ENCODE measurements at regions not wholly inside any gene's neighbourhood (a gene's known extent, or its start where the extent isn't known, plus 50 kb on each side); places are given as distances from the start of the nearest gene placed in this dataset.

DNA sequence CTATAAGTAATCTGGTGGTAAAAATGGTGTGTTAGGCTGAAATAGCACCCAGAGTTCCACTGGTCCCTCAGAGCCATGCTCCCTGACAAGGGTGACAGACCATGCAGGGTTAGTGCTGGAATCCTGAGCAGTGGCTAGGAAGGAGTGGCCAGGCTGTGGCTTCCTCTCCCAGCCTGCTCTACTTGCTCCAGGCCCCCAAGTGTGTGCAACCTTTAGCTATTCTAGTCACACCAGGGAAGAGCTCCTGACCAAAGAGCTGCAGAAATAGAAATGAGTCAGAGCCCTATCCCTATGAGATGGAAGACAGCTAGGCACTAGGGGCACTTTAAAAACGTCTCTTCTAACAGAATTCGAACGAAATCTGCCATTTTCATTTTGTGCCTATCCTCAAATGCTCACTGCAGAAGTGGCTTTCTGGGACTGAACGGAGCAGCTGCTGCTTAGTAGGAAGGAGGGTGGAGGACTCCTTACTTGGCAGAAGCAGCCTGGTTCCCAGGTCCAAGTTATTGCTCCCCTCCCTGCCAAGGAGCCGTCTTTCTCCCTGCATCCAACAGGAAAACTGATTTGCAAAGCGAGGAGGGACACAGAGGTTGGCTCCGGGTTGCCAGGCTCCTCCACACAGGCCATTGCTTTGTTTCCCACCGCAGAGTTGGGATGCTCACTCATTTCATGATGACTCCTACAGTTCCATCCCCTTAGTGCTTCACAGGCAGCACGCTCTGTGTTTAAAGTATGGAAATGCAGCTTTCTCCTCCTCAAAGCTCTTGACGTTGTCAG lies 754.5 kb downstream of the C6orf118 start:
- H3K9me3 Mint-ChIP-seq = peaks cover 33% of the 10 kb centered on the region

DNA sequence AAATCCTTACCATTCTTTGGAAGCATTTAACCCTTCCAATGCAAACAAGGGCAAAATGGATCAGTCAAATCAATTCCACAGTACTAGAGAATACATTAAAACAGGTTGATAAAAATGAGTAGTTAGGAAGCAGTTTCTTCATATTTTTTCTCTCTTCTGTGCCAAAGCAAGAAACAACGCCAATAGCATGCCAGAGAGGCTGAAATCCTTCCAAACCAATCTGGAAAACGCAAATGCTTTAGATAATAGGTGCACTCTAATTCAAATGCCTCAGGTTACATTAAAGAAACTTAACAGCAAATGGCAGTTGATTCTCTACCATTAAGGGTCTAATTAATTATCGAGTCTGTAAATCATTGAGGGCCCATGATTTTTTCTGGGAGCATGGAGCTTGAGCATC lies 755.2 kb downstream of the C6orf118 start:
- Mint-ChIP-seq H3K4me3 (ENCODE audit: low read depth) (no peak overlapping the region), H3K27me3 (ENCODE audit: low read depth) (no peaks in the 10 kb centered on the region), H3K4me1 (ENCODE audit: low read depth) (no peaks in the 10 kb centered on the region), H3K27ac (no peak overlapping the region), H3K9me3 (peaks cover 33% of the 10 kb centered on the region), H3K36me3 (ENCODE audit: low read depth) (no peaks in the 10 kb centered on the region)
- intact Hi-C loops (cut with micrococcal nuclease) = no loop called here
- DNase-seq (ENCODE audit: low spot score) = no peak

More for the DNA sequence above, 754.5 kb downstream of the C6orf118 start:
- intact Hi-C loops (cut with micrococcal nuclease) = no loop called here
- H3K36me3 Mint-ChIP-seq (ENCODE audit: low read depth) = no peaks in the 10 kb centered on the region
- no peak overlapping the region for H3K4me3 Mint-ChIP-seq (ENCODE audit: low read depth)
- H3K27ac Mint-ChIP-seq = no peak overlapping the region
- H3K4me1 Mint-ChIP-seq (ENCODE audit: low read depth) = no peaks in the 10 kb centered on the region
- DNase-seq (ENCODE audit: low spot score) = no peak
- no peaks in the 10 kb centered on the region for H3K27me3 Mint-ChIP-seq (ENCODE audit: low read depth)

DNA sequence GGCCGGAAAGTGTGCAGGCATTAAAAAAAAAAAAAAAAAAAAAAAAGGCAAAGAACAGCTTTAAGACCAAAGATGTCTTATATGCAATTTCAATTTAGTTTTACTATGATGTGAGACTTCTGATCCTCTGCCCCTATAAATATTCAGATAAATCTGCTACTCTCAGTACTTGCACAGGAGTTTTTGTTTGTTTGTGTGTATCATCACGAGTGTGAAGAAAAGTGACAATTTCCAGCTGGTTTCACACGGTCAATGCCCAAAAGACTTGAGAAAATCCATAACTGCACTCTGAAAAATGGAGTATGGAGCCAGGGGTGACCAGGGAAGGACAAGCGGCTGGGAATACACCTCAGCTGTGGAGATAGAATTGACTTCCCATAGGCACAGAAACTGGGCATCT lies 757.7 kb downstream of the C6orf118 start:
- Mint-ChIP-seq H3K4me3 (ENCODE audit: low read depth) (no peak overlapping the region), H3K9me3 (peaks cover 33% of the 10 kb centered on the region), H3K36me3 (ENCODE audit: low read depth) (no peaks in the 10 kb centered on the region), H3K27ac (no peak overlapping the region), H3K4me1 (ENCODE audit: low read depth) (no peaks in the 10 kb centered on the region), H3K27me3 (ENCODE audit: low read depth) (no peaks in the 10 kb centered on the region)
- intact Hi-C loops (cut with micrococcal nuclease) = no loop called here
- DNase-seq (ENCODE audit: low spot score) = no peak

DNA sequence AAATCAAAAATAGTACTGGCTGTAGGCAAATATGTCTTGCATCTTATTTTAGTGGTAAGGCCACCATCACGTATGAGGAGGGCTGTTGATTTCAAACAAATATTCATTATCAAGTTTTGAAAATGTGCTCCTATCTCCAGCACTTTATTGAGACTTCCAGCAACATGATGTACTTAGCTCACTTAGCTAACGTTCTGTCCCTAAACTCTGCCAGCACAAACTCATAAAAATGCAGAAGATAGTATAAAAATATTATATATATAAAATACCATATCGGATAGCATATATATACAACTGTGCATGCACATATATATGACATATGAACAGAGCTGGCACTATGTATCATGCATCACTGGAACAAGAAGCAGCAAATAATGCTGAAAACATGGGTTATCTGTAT lies 762.3 kb downstream of the C6orf118 start:
- Mint-ChIP-seq H3K27ac (no peak overlapping the region), H3K4me1 (ENCODE audit: low read depth) (no peaks in the 10 kb centered on the region)
- intact Hi-C loops (cut with micrococcal nuclease) = no loop called here

DNA sequence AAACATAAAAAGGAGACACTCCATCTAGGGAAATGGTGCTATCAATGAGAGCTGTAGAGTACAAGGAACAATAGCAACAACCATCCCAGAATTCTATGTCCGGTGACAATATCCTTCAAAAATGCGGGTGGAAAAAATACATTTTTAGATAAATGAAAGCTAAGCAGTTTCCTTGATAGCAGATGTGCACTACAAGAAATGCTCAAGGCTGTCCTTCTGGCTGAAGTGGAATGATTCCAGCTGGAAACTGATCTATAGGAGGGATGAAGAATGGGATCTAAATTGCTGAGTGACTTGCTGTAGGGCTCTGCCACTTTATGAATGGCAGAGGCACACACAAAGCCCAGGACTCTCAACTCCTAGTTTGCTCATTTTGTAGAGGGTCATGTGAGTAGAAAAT lies 763.1 kb downstream of the C6orf118 start:
- no peaks in the 10 kb centered on the region for H3K4me1 Mint-ChIP-seq (ENCODE audit: low read depth)
- H3K9me3 Mint-ChIP-seq = peaks cover 22% of the 10 kb centered on the region

More for the DNA sequence above, 762.3 kb downstream of the C6orf118 start:
- Mint-ChIP-seq H3K27me3 (ENCODE audit: low read depth) (no peaks in the 10 kb centered on the region), H3K36me3 (ENCODE audit: low read depth) (no peaks in the 10 kb centered on the region), H3K9me3 (peaks cover 28% of the 10 kb centered on the region), H3K4me3 (ENCODE audit: low read depth) (no peak overlapping the region)
- DNase-seq (ENCODE audit: low spot score) = no peak

DNA sequence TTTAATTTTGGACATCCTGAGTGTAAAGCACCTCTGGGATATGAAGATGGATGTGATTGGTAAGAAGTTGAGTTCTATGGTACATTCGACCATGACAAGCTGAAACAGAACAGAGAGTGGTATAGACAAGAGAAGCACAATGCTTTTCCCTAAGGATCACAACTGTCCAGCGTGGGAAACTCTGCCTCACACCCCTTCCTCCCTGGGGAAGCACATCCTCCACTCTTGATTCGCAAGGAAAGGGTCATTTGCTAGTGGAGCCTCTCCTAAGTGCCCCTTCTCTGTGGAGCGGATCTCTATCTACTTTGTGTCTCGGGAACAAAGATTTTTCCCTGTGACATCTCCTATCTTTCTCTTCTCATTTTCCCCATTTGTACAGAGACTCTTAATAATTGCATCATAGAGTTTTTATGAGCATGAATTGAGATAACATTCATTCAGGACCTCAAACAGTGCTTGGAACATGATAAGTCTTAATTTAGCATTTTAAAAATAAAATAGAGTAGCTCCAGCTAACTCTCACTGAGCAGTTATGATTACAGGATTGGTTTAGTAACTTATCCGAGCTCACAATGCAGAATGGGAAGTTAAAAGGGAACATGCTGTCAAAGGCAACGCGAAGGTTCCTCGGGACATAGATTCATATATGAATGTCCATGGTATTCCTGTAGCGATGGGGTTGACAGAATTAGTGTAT lies 775.2 kb downstream of the C6orf118 start:
- H3K27me3 Mint-ChIP-seq (ENCODE audit: low read depth) = no peaks in the 10 kb centered on the region
- intact Hi-C loops (cut with micrococcal nuclease) = no loop called here
- no peaks in the 10 kb centered on the region for H3K36me3 Mint-ChIP-seq (ENCODE audit: low read depth)

More for the DNA sequence above, 763.1 kb downstream of the C6orf118 start:
- intact Hi-C loops (cut with micrococcal nuclease) = no loop called here
- DNase-seq (ENCODE audit: low spot score) = no peak
- no peaks in the 10 kb centered on the region for H3K36me3 Mint-ChIP-seq (ENCODE audit: low read depth)
- H3K4me3 Mint-ChIP-seq (ENCODE audit: low read depth) = no peak overlapping the region
- H3K27ac Mint-ChIP-seq = no peak overlapping the region
- H3K27me3 Mint-ChIP-seq (ENCODE audit: low read depth) = no peaks in the 10 kb centered on the region

DNA sequence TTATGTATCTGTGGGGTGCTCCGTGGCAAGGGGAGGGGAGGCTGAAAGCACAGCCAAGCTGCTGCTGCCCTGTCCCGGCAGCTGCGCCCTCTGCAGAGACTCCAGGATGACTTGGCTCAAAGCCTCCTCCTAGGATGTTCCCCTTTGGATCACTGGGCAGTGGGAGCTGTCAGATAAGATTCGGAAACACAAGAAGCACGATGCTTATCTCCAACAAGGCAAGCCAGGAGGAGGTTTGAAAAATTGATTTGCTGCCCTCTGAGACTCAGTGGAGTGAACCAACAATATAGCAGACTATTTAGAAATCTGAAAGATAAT lies 776.4 kb downstream of the C6orf118 start:
- Mint-ChIP-seq H3K4me3 (ENCODE audit: low read depth) (no peak overlapping the region), H3K27me3 (ENCODE audit: low read depth) (no peaks in the 10 kb centered on the region), H3K4me1 (ENCODE audit: low read depth) (no peaks in the 10 kb centered on the region), H3K9me3 (peaks cover 20% of the 10 kb centered on the region), H3K27ac (no peak overlapping the region), H3K36me3 (ENCODE audit: low read depth) (no peaks in the 10 kb centered on the region)
- DNase-seq (ENCODE audit: low spot score) = no peak
- intact Hi-C loops (cut with micrococcal nuclease) = no loop called here

More for the DNA sequence above, 775.2 kb downstream of the C6orf118 start:
- Mint-ChIP-seq H3K4me1 (ENCODE audit: low read depth) (no peaks in the 10 kb centered on the region), H3K9me3 (peaks cover 25% of the 10 kb centered on the region), H3K27ac (no peak overlapping the region), H3K4me3 (ENCODE audit: low read depth) (no peak overlapping the region)
- no peak for DNase-seq (ENCODE audit: low spot score)

DNA sequence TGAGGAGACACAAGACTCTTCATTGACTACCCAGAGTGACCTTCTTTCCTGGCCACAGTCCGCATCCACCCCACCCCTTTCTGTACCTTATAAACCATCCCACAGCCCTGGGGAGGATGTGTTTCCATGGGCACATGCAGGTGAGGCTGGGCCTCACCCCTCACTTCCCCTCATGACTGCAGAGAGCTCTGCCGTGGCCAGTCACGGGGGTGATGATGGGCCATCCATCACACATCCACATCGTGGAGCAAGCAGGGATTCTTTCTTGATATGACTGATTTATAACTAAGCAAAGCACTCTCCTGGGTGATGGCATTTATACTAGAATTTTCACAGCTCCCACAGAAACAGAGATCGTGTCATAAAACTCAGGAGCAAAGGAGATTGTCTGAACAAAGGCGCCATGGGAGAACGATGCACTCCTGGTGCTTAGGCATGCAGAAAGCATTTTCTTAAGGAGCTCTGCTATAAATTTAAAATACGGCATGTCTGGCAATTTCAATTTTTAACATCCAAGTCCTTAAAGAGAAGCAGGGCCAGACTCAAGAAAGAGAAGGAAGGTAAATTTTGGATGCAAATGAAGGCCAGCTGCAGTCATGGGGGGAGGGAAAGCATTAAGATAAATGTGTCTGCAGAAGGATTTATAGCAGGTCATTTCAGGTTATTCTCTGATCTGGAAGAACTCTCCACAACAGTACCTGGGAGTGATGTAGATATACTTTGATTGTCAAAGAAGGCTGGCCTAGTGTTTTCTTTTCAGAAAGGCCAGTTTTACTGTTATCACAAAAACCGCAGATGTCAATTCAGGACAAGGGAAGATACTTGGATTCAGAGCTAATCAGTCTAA lies 777.0 kb downstream of the C6orf118 start:
- Mint-ChIP-seq H3K4me1 (ENCODE audit: low read depth) (no peaks in the 10 kb centered on the region), H3K36me3 (ENCODE audit: low read depth) (no peaks in the 10 kb centered on the region), H3K27ac (no peak overlapping the region), H3K27me3 (ENCODE audit: low read depth) (no peaks in the 10 kb centered on the region), H3K9me3 (peaks cover 16% of the 10 kb centered on the region), H3K4me3 (ENCODE audit: low read depth) (no peak overlapping the region)
- DNase-seq (ENCODE audit: low spot score) = no peak
- intact Hi-C loops (cut with micrococcal nuclease) = no loop called here

DNA sequence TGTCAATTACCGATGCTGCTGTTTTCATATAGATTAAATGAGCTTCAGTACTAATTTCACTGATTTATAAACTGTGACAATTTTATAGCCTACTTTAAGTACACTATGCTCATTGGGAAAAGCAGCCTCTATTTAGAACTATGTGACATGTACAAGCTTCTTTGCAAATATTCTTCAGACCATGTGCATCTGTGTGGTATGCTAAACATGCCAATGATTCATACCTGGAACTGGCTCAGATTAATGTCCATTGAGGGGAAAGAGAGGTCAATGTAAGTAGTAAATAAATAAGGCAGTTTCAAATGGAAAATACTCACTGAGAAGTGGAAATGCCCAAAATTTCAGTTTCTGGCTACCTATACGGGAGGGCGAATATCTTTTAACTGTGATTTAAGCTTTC lies 777.7 kb downstream of the C6orf118 start:
- Mint-ChIP-seq H3K4me1 (ENCODE audit: low read depth) (no peaks in the 10 kb centered on the region), H3K36me3 (ENCODE audit: low read depth) (no peaks in the 10 kb centered on the region), H3K9me3 (peaks cover 14% of the 10 kb centered on the region), H3K27ac (no peak overlapping the region), H3K27me3 (ENCODE audit: low read depth) (no peaks in the 10 kb centered on the region), H3K4me3 (ENCODE audit: low read depth) (no peak overlapping the region)
- intact Hi-C loops (cut with micrococcal nuclease) = no loop called here
- DNase-seq (ENCODE audit: low spot score) = no peak

DNA sequence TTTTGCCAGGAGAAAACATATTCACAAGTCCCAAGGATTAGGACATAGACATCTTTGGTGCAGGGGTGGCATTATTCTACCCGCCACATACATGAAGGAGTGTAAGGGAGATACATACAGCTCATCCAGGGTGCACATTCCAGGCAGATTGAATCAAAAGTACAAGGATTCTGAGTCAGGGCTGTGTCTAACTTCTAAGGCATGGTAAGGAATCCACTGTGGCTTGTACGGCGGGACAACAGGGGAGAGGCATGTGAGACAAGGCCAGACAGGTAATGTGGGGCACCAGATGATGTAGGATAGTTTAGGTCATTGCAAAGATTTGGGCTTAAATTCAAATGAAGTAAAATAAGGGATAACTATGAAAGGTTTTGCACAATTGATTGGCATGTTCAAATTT lies 780.9 kb downstream of the C6orf118 start:
- no peak for DNase-seq (ENCODE audit: low spot score)
- no peaks in the 10 kb centered on the region for H3K4me1 Mint-ChIP-seq (ENCODE audit: low read depth)
- no peak overlapping the region for H3K4me3 Mint-ChIP-seq (ENCODE audit: low read depth)
- intact Hi-C loops (cut with micrococcal nuclease) = no loop called here
- no peaks in the 10 kb centered on the region for H3K27me3 Mint-ChIP-seq (ENCODE audit: low read depth)
- no peak overlapping the region for H3K27ac Mint-ChIP-seq
- H3K9me3 Mint-ChIP-seq = peaks cover 16% of the 10 kb centered on the region
- H3K36me3 Mint-ChIP-seq (ENCODE audit: low read depth) = no peaks in the 10 kb centered on the region

DNA sequence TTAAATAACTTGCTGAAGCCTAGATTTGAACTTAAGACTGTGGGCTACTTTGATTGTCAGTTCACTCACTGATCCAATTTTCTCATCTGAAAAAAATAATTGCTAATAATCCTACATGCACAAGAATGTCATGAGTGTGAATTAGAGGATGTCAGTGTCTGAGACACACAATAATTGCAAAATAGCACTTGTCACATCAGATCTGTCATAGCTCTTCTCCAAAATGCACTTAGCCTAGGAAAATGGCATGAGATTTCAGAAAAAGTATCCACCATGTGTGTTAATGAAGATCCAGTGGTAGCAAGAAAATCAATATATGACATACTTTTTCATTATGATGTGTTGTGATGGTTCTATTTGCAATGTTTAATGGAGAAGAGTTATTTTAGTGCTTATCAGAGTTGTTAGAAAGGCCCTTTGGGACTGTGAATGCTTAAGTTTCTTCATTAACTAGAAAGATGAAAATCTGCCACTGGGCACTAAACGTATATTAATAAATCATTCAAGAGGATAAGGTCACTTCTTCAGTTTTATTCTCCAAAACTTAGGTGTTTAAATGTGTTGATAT lies 786.2 kb downstream of the C6orf118 start:
- intact Hi-C loops (cut with micrococcal nuclease) = no loop called here
- H3K9me3 Mint-ChIP-seq = peaks cover 12% of the 10 kb centered on the region
- H3K27ac Mint-ChIP-seq = no peak overlapping the region
- no peaks in the 10 kb centered on the region for H3K4me1 Mint-ChIP-seq (ENCODE audit: low read depth)
- H3K36me3 Mint-ChIP-seq (ENCODE audit: low read depth) = no peaks in the 10 kb centered on the region
- no peaks in the 10 kb centered on the region for H3K27me3 Mint-ChIP-seq (ENCODE audit: low read depth)
- DNase-seq (ENCODE audit: low spot score) = no peak
- H3K4me3 Mint-ChIP-seq (ENCODE audit: low read depth) = no peak overlapping the region

DNA sequence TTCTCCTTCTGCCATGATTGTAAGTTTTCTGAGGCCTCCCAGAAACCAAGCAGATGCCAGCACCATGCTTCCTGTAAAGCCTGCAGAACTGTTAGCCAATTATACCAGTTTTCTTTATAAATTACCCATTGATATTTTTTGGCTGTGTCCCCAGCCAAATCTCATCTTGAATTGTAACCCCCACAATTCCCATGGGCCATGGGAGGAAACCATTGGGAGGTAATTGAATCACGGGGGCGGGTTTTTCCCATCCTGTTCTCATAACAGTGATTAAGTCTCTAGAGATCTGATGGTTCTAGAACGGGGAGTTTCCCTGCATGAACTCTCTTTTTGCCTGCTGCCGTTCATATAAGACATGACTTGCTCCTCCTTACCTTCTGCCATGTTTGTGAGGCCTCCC lies 788.5 kb downstream of the C6orf118 start:
- no peaks in the 10 kb centered on the region for H3K4me1 Mint-ChIP-seq (ENCODE audit: low read depth)
- H3K9me3 Mint-ChIP-seq = peaks cover 16% of the 10 kb centered on the region
- H3K27me3 Mint-ChIP-seq (ENCODE audit: low read depth) = no peaks in the 10 kb centered on the region
- intact Hi-C loops (cut with micrococcal nuclease) = no loop called here
- H3K4me3 Mint-ChIP-seq (ENCODE audit: low read depth) = no peak overlapping the region
- no peak for DNase-seq (ENCODE audit: low spot score)
- H3K27ac Mint-ChIP-seq = no peak overlapping the region
- H3K36me3 Mint-ChIP-seq (ENCODE audit: low read depth) = no peaks in the 10 kb centered on the region
